ENCODE measurements at regions not wholly inside any gene's neighbourhood (a gene's known extent, or its start where the extent isn't known, plus 50 kb on each side); places are given as distances from the start of the nearest gene placed in this dataset.

DNA sequence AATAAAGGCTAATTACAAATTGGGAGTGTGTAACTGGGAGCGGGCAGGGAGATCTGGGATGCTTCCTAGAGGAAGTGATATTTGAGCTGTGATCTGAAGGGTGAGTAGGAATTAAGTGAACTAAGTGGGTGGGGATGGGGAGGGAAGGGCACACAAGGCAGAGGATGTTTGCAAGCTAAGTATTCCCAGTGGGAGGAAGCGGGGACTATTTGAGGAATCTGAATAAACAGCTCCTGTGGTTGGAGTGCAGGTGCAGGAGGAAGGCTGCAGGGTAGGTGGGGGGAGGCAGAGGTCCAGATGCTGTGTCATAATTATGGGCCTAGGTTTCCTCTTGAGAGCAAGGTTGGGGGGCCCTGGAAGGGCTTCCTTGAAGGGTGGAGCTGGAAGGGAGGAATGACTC is 102.1 kb upstream of the HS3ST2 start:
- no peak for TF ChIP-seq CTCF (IDR thresholded peaks at IDR 0.05)
- TF ChIP-seq EP300 (IDR thresholded peaks at IDR 0.05): no peak
- no peak for TF ChIP-seq POLR2AphosphoS5 (IDR thresholded peaks at IDR 0.05)
- no peak for TF ChIP-seq POLR2A (IDR thresholded peaks at IDR 0.05)

All from upper lobe of left lung (tissue), 4 donors.